ENCODE measurements at regions not wholly inside any gene's neighbourhood (a gene's known extent, or its start where the extent isn't known, plus 50 kb on each side); places are given as distances from the start of the nearest gene placed in this dataset.

- TF ChIP-seq CTCF (IDR thresholded peaks at IDR 0.05; ENCODE audit: insufficient read depth, low read depth, low read length) (no peak), EZH2 (IDR thresholded peaks at IDR 0.05; ENCODE audit: insufficient read depth, low read length) (no peak)
Observed at GRCh38 chr14:98682033-98682432, 590.0 kb downstream of the BCL11B start.

Data from astrocyte (in vitro differentiated cells and primary cell).